NCI-H82 treated with DMSO at 0.1 percent for 48 hours (cell line): ENCODE measurements at regions not wholly inside any gene's neighbourhood (a gene's known extent, or its start where the extent isn't known, plus 50 kb on each side); places are given as distances from the start of the nearest gene placed in this dataset.

ENCODE experiments used
- DNase-seq: peaks from one replicate; lab custom pipeline; 2025; ENCODE audit not compliant: unreplicated experiment; lab: John Stamatoyannopoulos, UW

- no peak for DNase-seq
Measured at GRCh38 chr7:42457663-42458062, 220.7 kb upstream of the GLI3 start.

GRCh38 chr7:42456756-42457276 lies 219.8 kb upstream of the GLI3 start:
- no peak for DNase-seq

- DNase-seq: peak; percentile 27
Measured at GRCh38 chr7:42456267-42456666, 219.3 kb upstream of the GLI3 start.

- peak; percentile 13 for DNase-seq
Measured at GRCh38 chr7:42453931-42454361, 216.9 kb upstream of the GLI3 start.

GRCh38 chr7:42452356-42452755 lies 215.3 kb upstream of the GLI3 start:
- no peak for DNase-seq

- DNase-seq: no peak
Measured at GRCh38 chr7:42449431-42449830, 212.4 kb upstream of the GLI3 start.

GRCh38 chr7:42448901-42449300 lies 211.9 kb upstream of the GLI3 start:
- no peak for DNase-seq

- no peak for DNase-seq
Measured at GRCh38 chr7:42445691-42446090, 208.7 kb upstream of the GLI3 start.

GRCh38 chr7:42440951-42441350 lies 203.9 kb upstream of the GLI3 start:
- DNase-seq: no peak

GRCh38 chr7:42432644-42433043 lies 195.6 kb upstream of the GLI3 start:
- DNase-seq: no peak

GRCh38 chr7:42431873-42432272 lies 194.9 kb upstream of the GLI3 start:
- no peak for DNase-seq

- DNase-seq: no peak
Measured at GRCh38 chr7:42429339-42429738, 192.3 kb upstream of the GLI3 start.

GRCh38 chr7:42426163-42426562 lies 189.2 kb upstream of the GLI3 start:
- DNase-seq: no peak

- DNase-seq: no peak
Measured at GRCh38 chr7:42414941-42415505, 178.0 kb upstream of the GLI3 start.

GRCh38 chr7:42414028-42414427 lies 177.0 kb upstream of the GLI3 start:
- DNase-seq: no peak

- no peak for DNase-seq
Measured at GRCh38 chr7:42409296-42409695, 172.3 kb upstream of the GLI3 start.

GRCh38 chr7:42407833-42408232 lies 170.8 kb upstream of the GLI3 start:
- DNase-seq: no peak

GRCh38 chr7:42407021-42407710 lies 170.2 kb upstream of the GLI3 start:
- DNase-seq: no peak

- no peak for DNase-seq
Measured at GRCh38 chr7:42406358-42406757, 169.3 kb upstream of the GLI3 start.

- DNase-seq: no peak
Measured at GRCh38 chr7:42405782-42406181, 168.8 kb upstream of the GLI3 start.

- no peak for DNase-seq
Measured at GRCh38 chr7:42403831-42404230, 166.8 kb upstream of the GLI3 start.

GRCh38 chr7:42400961-42401360 lies 164.0 kb upstream of the GLI3 start:
- no peak for DNase-seq
